ENCODE measurements at regions not wholly inside any gene's neighbourhood (a gene's known extent, or its start where the extent isn't known, plus 50 kb on each side); places are given as distances from the start of the nearest gene placed in this dataset.

DNA sequence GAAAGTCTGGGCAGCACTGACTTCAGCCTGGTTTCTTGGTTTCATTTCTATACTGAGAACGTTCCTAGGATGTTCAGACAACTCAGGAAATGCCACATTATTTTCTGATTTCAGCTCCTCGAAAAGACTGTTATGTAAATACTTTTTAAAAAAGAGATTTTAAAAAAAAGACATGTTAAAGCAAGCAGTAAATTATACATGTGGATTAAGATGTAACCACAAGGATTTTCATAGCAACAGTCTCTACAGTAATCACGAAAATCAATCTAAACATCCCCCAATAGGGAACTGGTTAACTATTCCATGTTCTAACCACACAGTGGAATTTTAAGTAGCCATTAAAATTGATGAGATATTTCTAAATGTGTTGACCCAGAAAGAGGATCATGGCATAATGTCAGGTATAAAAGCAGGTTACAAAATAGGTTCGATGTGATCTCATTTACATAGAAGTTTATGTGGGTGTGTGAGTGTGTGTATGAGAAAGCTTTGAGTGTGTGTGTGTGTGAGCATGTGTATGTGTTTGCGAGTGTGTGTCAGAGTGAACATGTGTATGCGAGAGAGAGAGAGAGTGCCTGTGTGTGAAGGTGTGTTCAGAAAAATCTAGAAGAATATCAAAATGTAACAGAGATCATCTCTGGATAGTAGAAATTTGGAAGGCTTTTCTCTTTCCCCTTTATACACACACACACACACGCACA, 63.0 kb upstream of the ERCC4 start:
- Histone ChIP-seq H3K27me3 (ENCODE audit: insufficient read depth, low read length) (no peaks in the 10 kb centered on the region), H3K14ac (ENCODE audit: insufficient read depth, low read length) (no peak overlapping the region), H2BK20ac (ENCODE audit: low read depth, low read length, poor library complexity, severe bottlenecking) (no peak overlapping the region), H2AK5ac (ENCODE audit: insufficient read length, low read length) (no peak overlapping the region), H4K8ac (replicated peaks; ENCODE audit: insufficient read length, low read depth, low read length) (no peak overlapping the region), H3K23me2 (ENCODE audit: insufficient read length, low read depth, low read length, poor library complexity, severe bottlenecking) (no peaks in the 10 kb centered on the region), H2BK5ac (ENCODE audit: insufficient read length, low read length) (no peak overlapping the region), H2AFZ (ENCODE audit: low read length) (no peak overlapping the region), H4K20me1 (ENCODE audit: control insufficient read depth, insufficient read depth, insufficient read length) (no peaks in the 10 kb centered on the region), H3K4me2 (ENCODE audit: insufficient read depth, insufficient read length, low read length) (no peak overlapping the region), H3K9me3 (ENCODE audit: control insufficient read depth, low read depth, low read length) (no peaks in the 10 kb centered on the region), H2BK15ac (ENCODE audit: low read depth, low read length) (no peak overlapping the region), H4K91ac (ENCODE audit: insufficient read length, low read depth, low read length) (no peak overlapping the region), H3K27ac (ENCODE audit: insufficient read length, low read depth, low read length) (no peak overlapping the region), H4K5ac (ENCODE audit: insufficient read length, low read depth, low read length) (no peak overlapping the region), H3T11ph (ENCODE audit: low read length) (no peak overlapping the region), H3K79me1 (ENCODE audit: insufficient read depth, low read depth, low read length, poor library complexity, severe bottlenecking) (no peaks in the 10 kb centered on the region), H3K9ac (ENCODE audit: extremely low read depth, insufficient read length, low read length) (no peak overlapping the region), H3K4ac (ENCODE audit: low read depth, low read length) (no peak overlapping the region), H3K18ac (ENCODE audit: insufficient read length, low read depth, low read length) (no peak overlapping the region), H3K23ac (ENCODE audit: insufficient read length, low read depth, low read length) (no peak overlapping the region), H2BK12ac (ENCODE audit: insufficient read length, low read depth, low read length) (no peak overlapping the region), H3K56ac (ENCODE audit: insufficient read length, low read depth, low read length) (no peak overlapping the region), H3K4me1 (ENCODE audit: insufficient read depth, low read length) (no peaks in the 10 kb centered on the region), H3K79me2 (ENCODE audit: insufficient read depth, low read length) (no peaks in the 10 kb centered on the region), H2BK120ac (ENCODE audit: low read depth, low read length, poor library complexity, severe bottlenecking) (no peak overlapping the region)
- H3K27me3 Mint-ChIP-seq (ENCODE audit: low read depth): no peaks in the 10 kb centered on the region; the same call in 1 of the 2 replicates
- H3K4me1 Mint-ChIP-seq: peaks cover 3 to 4% of the 10 kb centered on the region in 2 experiments; a peak in 2 of 4 replicates
- H3K4me3 Mint-ChIP-seq: no peak overlapping the region
- H3K36me3 Mint-ChIP-seq (ENCODE audit: insufficient read depth in 1 of 3, low read depth in 3 of 3): no peaks in the 10 kb centered on the region; a peak in 1 of 7 replicates
- H3K9me3 Mint-ChIP-seq: no peaks in the 10 kb centered on the region
- DNase-seq: no peak
- TF ChIP-seq, protein P1, sequence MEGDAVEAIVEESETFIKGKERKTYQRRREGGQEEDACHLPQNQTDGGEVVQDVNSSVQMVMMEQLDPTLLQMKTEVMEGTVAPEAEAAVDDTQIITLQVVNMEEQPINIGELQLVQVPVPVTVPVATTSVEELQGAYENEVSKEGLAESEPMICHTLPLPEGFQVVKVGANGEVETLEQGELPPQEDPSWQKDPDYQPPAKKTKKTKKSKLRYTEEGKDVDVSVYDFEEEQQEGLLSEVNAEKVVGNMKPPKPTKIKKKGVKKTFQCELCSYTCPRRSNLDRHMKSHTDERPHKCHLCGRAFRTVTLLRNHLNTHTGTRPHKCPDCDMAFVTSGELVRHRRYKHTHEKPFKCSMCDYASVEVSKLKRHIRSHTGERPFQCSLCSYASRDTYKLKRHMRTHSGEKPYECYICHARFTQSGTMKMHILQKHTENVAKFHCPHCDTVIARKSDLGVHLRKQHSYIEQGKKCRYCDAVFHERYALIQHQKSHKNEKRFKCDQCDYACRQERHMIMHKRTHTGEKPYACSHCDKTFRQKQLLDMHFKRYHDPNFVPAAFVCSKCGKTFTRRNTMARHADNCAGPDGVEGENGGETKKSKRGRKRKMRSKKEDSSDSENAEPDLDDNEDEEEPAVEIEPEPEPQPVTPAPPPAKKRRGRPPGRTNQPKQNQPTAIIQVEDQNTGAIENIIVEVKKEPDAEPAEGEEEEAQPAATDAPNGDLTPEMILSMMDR (conservative IDR thresholded peaks at IDR 0.05): no peak
- WGBS (ENCODE audit: extremely low coverage, insufficient read length, low lambda C conversion rate): 100% methylated on average over 2 of the region's 7 CpGs
- no peak overlapping the region for H3K27ac Mint-ChIP-seq
